Cardiac muscle cell (in vitro differentiated cells and primary cell): ENCODE measurements at regions not wholly inside any gene's neighbourhood (a gene's known extent, or its start where the extent isn't known, plus 50 kb on each side); places are given as distances from the start of the nearest gene placed in this dataset.
"Not testable (repeated sequence)": the region's sequence is repeated elsewhere in the genome, so short reads cannot be mapped to it uniquely, and the experiment has no call there.

Experiments used
- DNase-seq, 2 donors: peaks; one replicate each; pipeline versions ENCODE4 v3.0.0 to v3.0.0-alpha.2; 2010 to 2017; ENCODE audit warnings: low read depth in 1 of 2, low spot score in 1 of 2
- H3K27ac ChIP-seq: fragments of 200-600 bp; sonication (generic); 2 replicates; pipeline ENCODE4 v1.5.1; 2016
- H3K27me3 ChIP-seq: fragments of 200-600 bp; sonication (generic); 2 replicates; pipeline ENCODE4 v1.6.0; 2016; ENCODE audit warnings: control low read depth
- H3K36me3 ChIP-seq: fragments of 200-600 bp; sonication (generic); 2 replicates; pipeline ENCODE4 v1.5.1; 2016; ENCODE audit warnings: control low read depth
- H3K4me1 ChIP-seq: fragments of 200-600 bp; sonication (generic); 2 replicates; pipeline ENCODE4 v1.8.1; 2017; ENCODE audit warnings: low read depth, mild to moderate bottlenecking, mixed run types
- H3K4me3 ChIP-seq: fragments of 200-600 bp; sonication (generic); 2 replicates; pipeline ENCODE4 v1.5.1; 2016; ENCODE audit warnings: mild to moderate bottlenecking
- H3K9me3 ChIP-seq: fragments of 200-600 bp; sonication (generic); 2 replicates; pipeline ENCODE4 v1.5.1; 2017; ENCODE audit warnings: low read depth, mild to moderate bottlenecking, control low read depth
- CTCF ChIP-seq: IDR thresholded peaks from 2 replicates; pipeline ENCODE4 v1.5.1; 2012; ENCODE audit warnings: low read depth, mild to moderate bottlenecking, low read length

DNA sequence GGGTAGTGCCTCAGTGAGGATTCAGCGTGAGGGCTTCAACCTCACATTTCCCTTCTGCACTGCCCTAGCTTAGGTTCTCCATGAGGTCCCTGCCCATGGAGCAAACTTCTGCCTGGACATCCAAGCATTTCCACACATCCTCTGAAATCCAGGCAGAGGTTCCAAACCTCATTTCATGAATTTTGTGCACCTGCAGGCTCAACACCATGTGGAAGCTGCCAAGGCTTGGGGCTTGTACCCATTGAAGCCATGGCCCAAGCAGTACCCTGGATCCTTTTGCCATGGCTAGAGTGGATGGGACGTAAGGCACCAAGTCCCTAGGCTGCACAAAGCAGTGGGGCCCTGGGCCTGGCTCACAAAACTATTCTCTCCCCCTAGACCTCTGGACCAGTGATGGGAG lies 877.1 kb upstream of the KLHL1 start:
- Histone ChIP-seq H3K9me3 (no peaks in the 10 kb centered on the region), H3K4me3 (no peak overlapping the region), H3K27me3 (no peaks in the 10 kb centered on the region), H3K27ac (no peak overlapping the region), H3K4me1 (no peaks in the 10 kb centered on the region), H3K36me3 (no peaks in the 10 kb centered on the region)
- TF ChIP-seq CTCF, result no peak
- DNase-seq, result no peak

GRCh38 chr13:70981219-70981618 lies 873.0 kb upstream of the KLHL1 start:
- H3K4me1 ChIP-seq, H3K27me3 ChIP-seq, H3K36me3 ChIP-seq, DNase-seq, H3K9me3 ChIP-seq, H3K4me3 ChIP-seq, H3K27ac ChIP-seq: not testable (repeated sequence)

DNA sequence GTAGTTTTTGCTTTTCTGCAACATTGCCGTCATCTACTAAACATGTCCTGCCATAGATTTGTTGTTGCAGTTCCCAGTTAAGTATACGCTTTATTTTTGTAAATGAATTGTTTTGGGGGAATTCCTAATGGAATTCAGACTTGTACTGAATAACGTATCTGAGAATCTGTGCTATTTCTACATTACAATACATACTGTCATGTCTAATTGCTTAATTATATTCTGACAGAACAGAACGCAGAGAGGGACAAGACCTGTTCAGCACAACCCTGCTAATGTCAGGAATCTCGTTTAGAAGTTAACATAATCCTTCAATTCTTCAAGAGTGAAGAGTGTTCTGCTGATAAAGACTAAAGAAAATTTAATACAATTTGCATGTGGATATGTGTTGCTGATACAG lies 861.1 kb upstream of the KLHL1 start:
- H3K36me3 ChIP-seq, result no peaks in the 10 kb centered on the region
- no peak for DNase-seq
- H3K27ac ChIP-seq, result no peak overlapping the region
- H3K4me1 ChIP-seq, result no peaks in the 10 kb centered on the region
- no peak for TF ChIP-seq CTCF
- H3K27me3 ChIP-seq, result no peaks in the 10 kb centered on the region
- H3K9me3 ChIP-seq, result no peaks in the 10 kb centered on the region
- no peak overlapping the region for H3K4me3 ChIP-seq

DNA sequence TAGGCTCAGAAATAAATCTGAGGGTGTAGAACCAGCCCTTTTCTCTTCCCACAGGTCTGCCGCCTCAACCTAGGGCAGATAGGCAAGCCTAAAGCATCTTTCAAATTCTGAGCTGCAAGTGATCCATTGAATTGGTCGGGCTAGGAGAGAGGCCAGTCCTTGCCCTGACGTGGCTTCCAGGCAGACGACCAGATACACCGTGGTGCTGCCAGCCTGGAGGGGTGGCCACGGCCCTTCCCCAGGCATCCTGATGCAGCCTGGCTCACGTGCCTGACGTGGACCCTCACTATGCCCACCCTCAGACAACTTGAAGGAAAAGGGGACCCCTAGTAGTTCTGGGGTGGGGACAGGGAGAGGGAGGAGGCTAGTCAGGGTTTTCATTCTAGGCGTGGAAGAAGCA lies 859.3 kb upstream of the KLHL1 start:
- no peak overlapping the region for H3K4me3 ChIP-seq
- H3K27me3 ChIP-seq, result no peaks in the 10 kb centered on the region
- no peak for DNase-seq
- H3K36me3 ChIP-seq, result no peaks in the 10 kb centered on the region
- no peak for TF ChIP-seq CTCF
- H3K4me1 ChIP-seq, result no peaks in the 10 kb centered on the region
- H3K9me3 ChIP-seq, result no peaks in the 10 kb centered on the region
- no peak overlapping the region for H3K27ac ChIP-seq

GRCh38 chr13:70964874-70965273 lies 856.6 kb upstream of the KLHL1 start:
- H3K27ac ChIP-seq, result no peak overlapping the region
- no peaks in the 10 kb centered on the region for H3K36me3 ChIP-seq
- H3K9me3 ChIP-seq, result no peaks in the 10 kb centered on the region
- H3K4me1 ChIP-seq, result no peaks in the 10 kb centered on the region
- H3K27me3 ChIP-seq, result no peaks in the 10 kb centered on the region
- no peak for DNase-seq
- TF ChIP-seq CTCF, result no peak
- H3K4me3 ChIP-seq, result no peak overlapping the region

DNA sequence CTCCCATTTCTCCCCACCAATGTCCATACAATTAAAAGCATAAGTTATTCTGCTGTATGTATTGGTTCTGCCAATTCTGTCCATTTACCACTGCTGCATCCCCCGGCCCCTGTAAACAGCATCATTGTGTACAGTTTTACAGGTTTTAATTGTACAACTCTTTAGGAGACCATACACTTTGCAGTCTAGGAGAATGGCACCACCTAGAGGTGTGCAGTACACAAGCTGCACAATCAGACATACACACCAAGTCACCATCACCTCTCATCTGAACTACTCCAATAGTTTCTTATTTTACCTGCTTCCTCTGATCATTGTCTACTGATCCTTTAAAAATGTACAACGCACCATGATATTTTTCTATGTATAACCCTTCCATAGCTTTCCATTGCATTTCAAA lies 855.9 kb upstream of the KLHL1 start:
- Histone ChIP-seq H3K36me3 (no peaks in the 10 kb centered on the region), H3K27me3 (no peaks in the 10 kb centered on the region), H3K4me3 (no peak overlapping the region), H3K4me1 (no peaks in the 10 kb centered on the region), H3K27ac (no peak overlapping the region), H3K9me3 (no peaks in the 10 kb centered on the region)
- TF ChIP-seq CTCF, result no peak
- DNase-seq, result no peak
